SK-N-SH (cell line): ENCODE measurements at regions not wholly inside any gene's neighbourhood (a gene's known extent, or its start where the extent isn't known, plus 50 kb on each side); places are given as distances from the start of the nearest gene placed in this dataset.

Experiments used
- CTCF ChIA-PET: fragments of 300-600, 350-600 bp; formaldehyde crosslinking; extraction: SDS; loops from one replicate; lab custom pipeline; 2021; lab: Yijun Ruan, JAX
- POLR2A ChIA-PET: fragments of 350-600 bp; sonication (Branson Sonifier 250); formaldehyde crosslinking; extraction: SDS; loops from one replicate; lab custom pipeline; 2020; ENCODE audit warnings: antibody characterized with exemption, inconsistent platforms; lab: Yijun Ruan, JAX
- DNase-seq: peaks from one replicate; pipeline ENCODE4 v3.0.0; 2012
- H2AFZ ChIP-seq: fragments of 200-600 bp; sonication (generic); 2 replicates; pipeline ENCODE4 v1.8.1; 2016; ENCODE audit warnings: antibody characterized with exemption, mild to moderate bottlenecking, low read depth
- H3F3A ChIP-seq: fragments of 200-600 bp; sonication (generic); replicated peaks from 2 replicates; pipeline ENCODE3; 2016; ENCODE audit warnings: antibody characterized with exemption, mild to moderate bottlenecking; ENCODE audit not compliant: insufficient read depth
- H3K27ac ChIP-seq, 2 experiments: fragments of 200-500 bp in 1 of 2; fragments of 200-600 bp in 1 of 2; sonication (Bioruptor generic) in 1 of 2; sonication (generic), shearing (Covaris generic) in 1 of 2; 2 replicates each; pipeline versions ENCODE4 v1.5.1 to v1.6.1; 2014 to 2016; ENCODE audit warnings: low read depth in 2 of 2, inconsistent platforms in 1 of 2, low read length in 1 of 2, mild to moderate bottlenecking in 1 of 2, mixed read lengths in 1 of 2
- H3K27me3 ChIP-seq: fragments of 200-600 bp; sonication (generic), shearing (Covaris generic); 2 replicates; pipeline ENCODE4 v1.6.1; 2016; ENCODE audit warnings: mixed run types; ENCODE audit not compliant: insufficient read depth
- H3K36me3 ChIP-seq, 2 experiments: fragments of 200-500 bp in 1 of 2; fragments of 200-600 bp in 1 of 2; sonication (Bioruptor generic) in 1 of 2; sonication (generic) in 1 of 2; replicated peaks in 1 of 2; 2 replicates each; pipeline versions ENCODE3 to v1.5.1; 2014 to 2016; ENCODE audit warnings: low read length in 1 of 2, mild to moderate bottlenecking in 1 of 2; ENCODE audit not compliant: insufficient read depth in 2 of 2, control insufficient read depth in 1 of 2
- H3K4me1 ChIP-seq, 2 experiments: fragments of 200-500 bp in 1 of 2; fragments of 200-600 bp in 1 of 2; sonication (Bioruptor generic) in 1 of 2; sonication (generic), shearing (Covaris generic) in 1 of 2; 2 replicates each; pipeline versions ENCODE4 v1.5.1 to v1.6.1; 2014 to 2016; ENCODE audit warnings: low read depth in 1 of 2, low read length in 1 of 2, mixed run types in 1 of 2; ENCODE audit not compliant: insufficient read depth in 2 of 2, control insufficient read depth in 1 of 2
- H3K4me2 ChIP-seq: fragments of 200-600 bp; sonication (generic), shearing (Covaris generic); 2 replicates; pipeline ENCODE4 v1.6.1; 2017; ENCODE audit warnings: mixed run types
- H3K4me3 ChIP-seq, 2 experiments: fragments of 200-500 bp in 1 of 2; fragments of 200-600 bp in 1 of 2; sonication (Bioruptor generic) in 1 of 2; sonication (generic), shearing (Covaris generic) in 1 of 2; 2 replicates each; pipeline versions ENCODE4 v1.5.1 to v1.8.1; 2014 to 2016; ENCODE audit warnings: low read depth in 2 of 2, inconsistent platforms in 1 of 2, low read length in 1 of 2, mild to moderate bottlenecking in 1 of 2, mixed read lengths in 1 of 2, moderate library complexity in 1 of 2
- H3K79me2 ChIP-seq: fragments of 200-600 bp; sonication (generic); 2 replicates; pipeline ENCODE4 v1.8.1; 2017; ENCODE audit warnings: mild to moderate bottlenecking; ENCODE audit not compliant: insufficient read depth
- H3K9ac ChIP-seq: fragments of 200-600 bp; sonication (generic); 2 replicates; pipeline ENCODE4 v1.6.1; 2017; ENCODE audit warnings: mixed run types
- H3K9me2 ChIP-seq: fragments of 200-600 bp; sonication (generic); 2 replicates; pipeline ENCODE4 v1.6.1; 2017; ENCODE audit warnings: mixed run types
- H3K9me3 ChIP-seq: fragments of 200-600 bp; sonication (generic); 2 replicates; pipeline ENCODE4 v1.6.1; 2017; ENCODE audit warnings: mixed run types, mild to moderate bottlenecking, moderate library complexity
- H4K20me1 ChIP-seq: fragments of 200-600 bp; sonication (generic); 2 replicates; pipeline ENCODE4 v1.6.1; 2017; ENCODE audit warnings: mild to moderate bottlenecking, mixed run types; ENCODE audit not compliant: insufficient read depth
- CHD2 ChIP-seq: fragments of 150-350 bp; IDR thresholded peaks from 2 replicates; pipeline ENCODE4 v1.6.1; 2018; ENCODE audit warnings: low read length; ENCODE audit not compliant: partially characterized antibody
- EP300 ChIP-seq, 2 experiments: IDR thresholded peaks; 2 replicates each; pipeline versions ENCODE4 v1.4.0 to v1.6.1; 2012; ENCODE audit warnings: borderline replicate concordance in 1 of 2, low read depth in 1 of 2, low read length in 1 of 2
- EZH2phosphoT487 ChIP-seq: fragments of 200-600 bp; sonication (generic); IDR thresholded peaks from 2 replicates; pipeline ENCODE4 v1.6.1; 2017; ENCODE audit warnings: low read depth, mixed run types, mild to moderate bottlenecking, antibody characterized with exemption, moderate library complexity, borderline replicate concordance
- FOXJ3 ChIP-seq: sonication (generic); formaldehyde crosslinking; IDR thresholded peaks from 2 replicates; pipeline ENCODE4 v1.5.1; 2020; ENCODE audit warnings: mild to moderate bottlenecking, missing genetic modification reagents
- GABPA ChIP-seq: IDR thresholded peaks from 2 replicates; pipeline ENCODE4 v1.4.0; 2012; ENCODE audit warnings: low read depth, mild to moderate bottlenecking
- IRF3 ChIP-seq: fragments of 150-350 bp; IDR thresholded peaks from 2 replicates; pipeline ENCODE4 v1.6.1; 2016; ENCODE audit warnings: mild to moderate bottlenecking, low read depth, low read length
- JUND ChIP-seq: IDR thresholded peaks from 2 replicates; pipeline ENCODE4 v1.4.0; 2012
- NFIC ChIP-seq: IDR thresholded peaks from 2 replicates; pipeline ENCODE4 v1.4.0; 2012; ENCODE audit warnings: borderline replicate concordance
- RAD21 ChIP-seq: IDR thresholded peaks from 2 replicates; pipeline ENCODE4 v1.6.1; 2012; ENCODE audit warnings: mild to moderate bottlenecking, low read length
- RCOR1 ChIP-seq: fragments of 150-350 bp; IDR thresholded peaks from 2 replicates; pipeline ENCODE4 v1.6.1; 2017; ENCODE audit warnings: antibody characterized with exemption, low read length
- REST ChIP-seq: IDR thresholded peaks from 2 replicates; pipeline ENCODE4 v1.6.1; 2012; ENCODE audit warnings: mild to moderate bottlenecking, low read depth, low read length, moderate library complexity
- RFX5 ChIP-seq: IDR thresholded peaks from 2 replicates; pipeline ENCODE4 v1.6.1; 2012; ENCODE audit warnings: mild to moderate bottlenecking, improper control_type of control experiment, low read length
- SIN3A ChIP-seq: IDR thresholded peaks from 2 replicates; pipeline ENCODE4 v1.6.1; 2012; ENCODE audit warnings: low read depth, mild to moderate bottlenecking, low read length, moderate library complexity, borderline replicate concordance
- TAF1 ChIP-seq: IDR thresholded peaks from 2 replicates; pipeline ENCODE4 v1.6.1; 2012; ENCODE audit warnings: low read depth, mild to moderate bottlenecking, low read length, moderate library complexity, borderline replicate concordance
- TCF12 ChIP-seq: IDR thresholded peaks from 2 replicates; pipeline ENCODE4 v1.4.0; 2012
- USF1 ChIP-seq: IDR thresholded peaks from 2 replicates; pipeline ENCODE4 v1.4.0; 2012; ENCODE audit warnings: low read depth, borderline replicate concordance
- YY1 ChIP-seq: IDR thresholded peaks from 2 replicates; pipeline ENCODE4 v1.4.0; 2012; ENCODE audit warnings: low read depth, mild to moderate bottlenecking
- WGBS: methylation state at CpG from one replicate; pipeline ENCODE4 v1.1.6; 2017; ENCODE audit warnings: low lambda C conversion rate; 5-methylcytosine and 5-hydroxymethylcytosine counted together
- TF ChIP-seq, protein P1 (sequence below): IDR thresholded peaks from 2 replicates; pipeline ENCODE4; 2012
- TF ChIP-seq, protein P2 (sequence below): fragments of 150-350 bp; IDR thresholded peaks from 2 replicates; pipeline ENCODE4 v1.6.1; 2017; ENCODE audit warnings: antibody characterized with exemption, low read length, low read depth, borderline replicate concordance

GRCh38 chr7:131117439-131117838 is 210.2 kb upstream of the MKLN1 start:
- no peak overlapping the region for H3K4me3 ChIP-seq
- no peaks in the 10 kb centered on the region for H3K9me2 ChIP-seq
- CTCF ChIA-PET: interaction anchor here (0.6 to 1.0 kb wide), 2 partner anchors 59 to 396 kb away, joined by 3 read pairs; no protein-coding TSS in a partner anchor
- H3K27ac ChIP-seq: no peak overlapping the region
- POLR2A ChIA-PET: no interaction called here
- no peak overlapping the region for H3K4me2 ChIP-seq
- H3K4me1 ChIP-seq: no peaks in the 10 kb centered on the region
- H3K27me3 ChIP-seq: no peaks in the 10 kb centered on the region
- H3K36me3 ChIP-seq: no peaks in the 10 kb centered on the region
- no peak overlapping the region for H2AFZ ChIP-seq
- 63% methylated on average over 1 of the region's 1 CpG for WGBS
- peaks cover 4% of the 10 kb centered on the region for H3F3A ChIP-seq
- no peaks in the 10 kb centered on the region for H3K79me2 ChIP-seq
- H4K20me1 ChIP-seq: no peaks in the 10 kb centered on the region
- H3K9me3 ChIP-seq: no peaks in the 10 kb centered on the region; the same call in 1 of the 2 replicates
- no peak for DNase-seq
- TF ChIP-seq TAF1 (no peak), YY1 (no peak), NFIC (no peak), SIN3A (no peak), IRF3 (no peak), CHD2 (no peak)
- TF ChIP-seq, protein P1, sequence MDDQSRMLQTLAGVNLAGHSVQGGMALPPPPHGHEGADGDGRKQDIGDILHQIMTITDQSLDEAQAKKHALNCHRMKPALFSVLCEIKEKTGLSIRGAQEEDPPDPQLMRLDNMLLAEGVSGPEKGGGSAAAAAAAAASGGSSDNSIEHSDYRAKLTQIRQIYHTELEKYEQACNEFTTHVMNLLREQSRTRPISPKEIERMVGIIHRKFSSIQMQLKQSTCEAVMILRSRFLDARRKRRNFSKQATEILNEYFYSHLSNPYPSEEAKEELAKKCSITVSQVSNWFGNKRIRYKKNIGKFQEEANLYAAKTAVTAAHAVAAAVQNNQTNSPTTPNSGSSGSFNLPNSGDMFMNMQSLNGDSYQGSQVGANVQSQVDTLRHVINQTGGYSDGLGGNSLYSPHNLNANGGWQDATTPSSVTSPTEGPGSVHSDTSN: no peak
- no peak overlapping the region for H3K9ac ChIP-seq

GRCh38 chr7:131119381-131119780 is 208.3 kb upstream of the MKLN1 start:
- Histone ChIP-seq H3K9me2 (no peaks in the 10 kb centered on the region), H3K27ac (no peak overlapping the region), H3K4me1 (no peaks in the 10 kb centered on the region), H3K4me2 (no peak overlapping the region)
- TF ChIP-seq EZH2phosphoT487 (no peak), FOXJ3 (CRISPR knock-in tag) (no peak), REST (no peak), TAF1 (no peak), USF1 (no peak), NFIC (no peak), RCOR1 (no peak), TCF12 (no peak), CHD2 (no peak), GABPA (no peak), RFX5 (no peak), RAD21 (no peak), JUND (no peak), EP300 (IDR thresholded peaks at IDR 0.05; ENCODE audit: borderline replicate concordance in 1 of 2, low read depth in 1 of 2, low read length in 1 of 2) (no peak)
- TF ChIP-seq, protein P2, sequence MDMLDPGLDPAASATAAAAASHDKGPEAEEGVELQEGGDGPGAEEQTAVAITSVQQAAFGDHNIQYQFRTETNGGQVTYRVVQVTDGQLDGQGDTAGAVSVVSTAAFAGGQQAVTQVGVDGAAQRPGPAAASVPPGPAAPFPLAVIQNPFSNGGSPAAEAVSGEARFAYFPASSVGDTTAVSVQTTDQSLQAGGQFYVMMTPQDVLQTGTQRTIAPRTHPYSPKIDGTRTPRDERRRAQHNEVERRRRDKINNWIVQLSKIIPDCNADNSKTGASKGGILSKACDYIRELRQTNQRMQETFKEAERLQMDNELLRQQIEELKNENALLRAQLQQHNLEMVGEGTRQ: no peak
- TF ChIP-seq, protein P1: no peak
- TF ChIP-seq, all 33 proteins: peak for 0
- Histone ChIP-seq H3K36me3 (no peaks in the 10 kb centered on the region), H3K9me3 (no peaks in the 10 kb centered on the region; the same call in 1 of the 2 replicates), H3F3A (peaks cover 4% of the 10 kb centered on the region), H3K27me3 (no peaks in the 10 kb centered on the region), H3K9ac (no peak overlapping the region), H4K20me1 (no peaks in the 10 kb centered on the region), H3K79me2 (no peaks in the 10 kb centered on the region), H2AFZ (no peak overlapping the region), H3K4me3 (no peak overlapping the region)
- POLR2A ChIA-PET: no interaction called here
- CTCF ChIA-PET: interaction anchor here (1.3 kb wide), 1 partner anchor 222 kb away, joined by 3 read pairs; no protein-coding TSS in a partner anchor
- no peak for DNase-seq
- WGBS: 100% methylated on average over 1 of the region's 1 CpG
